ENCODE measurements at regions not wholly inside any gene's neighbourhood (a gene's known extent, or its start where the extent isn't known, plus 50 kb on each side); places are given as distances from the start of the nearest gene placed in this dataset.

GRCh38 chr6:156053626-156054025 is 598.0 kb upstream of the NOX3 start:
- TF ChIP-seq EZH2 (IDR thresholded peaks at IDR 0.05) (no peak), EZH2phosphoT487 (IDR thresholded peaks at IDR 0.05) (no peak)

Data from neural progenitor cell (in vitro differentiated cells).